H9 (cell line): ENCODE measurements at regions not wholly inside any gene's neighbourhood (a gene's known extent, or its start where the extent isn't known, plus 50 kb on each side); places are given as distances from the start of the nearest gene placed in this dataset.

Source experiments
- DNase-seq: peaks from one replicate; pipeline ENCODE4 v3.0.0-alpha.2; 2017
- H2AFZ ChIP-seq: one replicate; pipeline ENCODE4 v1.6.1; 2013; ENCODE audit warnings: mild to moderate bottlenecking, low read length, control low read depth, moderate library complexity
- H2AK5ac ChIP-seq: 2 replicates; pipeline ENCODE4 v1.6.1; 2013; ENCODE audit warnings: low read length, control low read depth, mixed read lengths; ENCODE audit not compliant: insufficient read length
- H2BK120ac ChIP-seq: one replicate; pipeline ENCODE4 v1.6.1; 2013; ENCODE audit warnings: low read depth, mild to moderate bottlenecking, low read length, control low read depth, inconsistent platforms; ENCODE audit not compliant: poor library complexity, severe bottlenecking
- H2BK12ac ChIP-seq: 2 replicates; pipeline ENCODE4 v1.6.1; 2013; ENCODE audit warnings: low read length, control low read depth, mixed read lengths, low read depth; ENCODE audit not compliant: insufficient read length
- H2BK15ac ChIP-seq: 2 replicates; pipeline ENCODE4 v1.6.1; 2013; ENCODE audit warnings: low read depth, low read length, control low read depth
- H2BK20ac ChIP-seq: one replicate; pipeline ENCODE4 v1.6.1; 2013; ENCODE audit warnings: low read depth, mild to moderate bottlenecking, low read length, control low read depth, inconsistent platforms; ENCODE audit not compliant: poor library complexity, severe bottlenecking
- H2BK5ac ChIP-seq: 2 replicates; pipeline ENCODE4 v1.6.1; 2013; ENCODE audit warnings: low read length, control low read depth, mixed read lengths; ENCODE audit not compliant: insufficient read length
- H3K14ac ChIP-seq: 2 replicates; pipeline ENCODE4 v1.6.1; 2013; ENCODE audit warnings: low read length, control low read depth; ENCODE audit not compliant: insufficient read depth
- H3K18ac ChIP-seq: 2 replicates; pipeline ENCODE4 v1.6.1; 2013; ENCODE audit warnings: low read depth, mild to moderate bottlenecking, mixed read lengths, low read length, control low read depth; ENCODE audit not compliant: insufficient read length
- H3K23ac ChIP-seq: 2 replicates; pipeline ENCODE4 v1.6.1; 2013; ENCODE audit warnings: low read length, control low read depth, mixed read lengths, low read depth; ENCODE audit not compliant: insufficient read length
- H3K23me2 ChIP-seq: 2 replicates; pipeline ENCODE4 v1.6.1; 2013; ENCODE audit warnings: low read depth, mild to moderate bottlenecking, mixed read lengths, low read length, control low read depth; ENCODE audit not compliant: insufficient read length, poor library complexity, severe bottlenecking
- H3K27ac ChIP-seq: 2 replicates; pipeline ENCODE4 v1.5.1; 2013; ENCODE audit warnings: low read length, control low read depth, mixed read lengths, low read depth; ENCODE audit not compliant: insufficient read length
- H3K27me3 ChIP-seq: 2 replicates; pipeline ENCODE4 v1.6.1; 2013; ENCODE audit warnings: low read length, control low read depth, inconsistent platforms; ENCODE audit not compliant: insufficient read depth
- H3K4ac ChIP-seq: 2 replicates; pipeline ENCODE4 v1.6.1; 2013; ENCODE audit warnings: low read depth, mild to moderate bottlenecking, control low read depth, inconsistent platforms, low read length, moderate library complexity
- H3K4me1 ChIP-seq: 2 replicates; pipeline ENCODE4 v1.6.1; 2013; ENCODE audit warnings: low read length, control low read depth, inconsistent platforms; ENCODE audit not compliant: insufficient read depth
- H3K4me2 ChIP-seq: 2 replicates; pipeline ENCODE4 v1.6.1; 2013; ENCODE audit warnings: low read length, control low read depth, mixed read lengths; ENCODE audit not compliant: insufficient read length, insufficient read depth
- H3K56ac ChIP-seq: 2 replicates; pipeline ENCODE4 v1.6.1; 2013; ENCODE audit warnings: low read depth, mild to moderate bottlenecking, mixed read lengths, low read length, control low read depth; ENCODE audit not compliant: insufficient read length
- H3K79me1 ChIP-seq: 2 replicates; pipeline ENCODE4 v1.6.1; 2013; ENCODE audit warnings: low read depth, mild to moderate bottlenecking, moderate library complexity, low read length, control low read depth, inconsistent platforms; ENCODE audit not compliant: insufficient read depth, poor library complexity, severe bottlenecking
- H3K79me2 ChIP-seq: 2 replicates; pipeline ENCODE4 v1.6.1; 2013; ENCODE audit warnings: low read length, control low read depth, inconsistent platforms; ENCODE audit not compliant: insufficient read depth
- H3K9ac ChIP-seq: 2 replicates; pipeline ENCODE4 v1.6.1; 2013; ENCODE audit warnings: low read length, control low read depth, mixed read lengths; ENCODE audit not compliant: insufficient read length; ENCODE audit errors: extremely low read depth
- H3K9me3 ChIP-seq: one replicate; pipeline ENCODE4 v1.6.1; 2013; ENCODE audit warnings: low read depth, low read length, inconsistent platforms; ENCODE audit not compliant: control insufficient read depth
- H3T11ph ChIP-seq: one replicate; pipeline ENCODE4 v1.6.1; 2013; ENCODE audit warnings: mild to moderate bottlenecking, low read length, control low read depth, inconsistent platforms
- H4K20me1 ChIP-seq: one replicate; pipeline ENCODE4 v1.6.1; 2013; ENCODE audit not compliant: control insufficient read depth, insufficient read length, insufficient read depth
- H4K5ac ChIP-seq: 2 replicates; pipeline ENCODE4 v1.6.1; 2013; ENCODE audit warnings: low read depth, mild to moderate bottlenecking, mixed read lengths, low read length, control low read depth; ENCODE audit not compliant: insufficient read length
- H4K8ac ChIP-seq: replicated peaks from 2 replicates; pipeline ENCODE4 v1.6.1; 2013; ENCODE audit warnings: low read length, control low read depth, mixed read lengths, low read depth; ENCODE audit not compliant: insufficient read length
- H4K91ac ChIP-seq: 2 replicates; pipeline ENCODE4 v1.6.1; 2013; ENCODE audit warnings: low read depth, mild to moderate bottlenecking, moderate library complexity, mixed read lengths, low read length, control low read depth; ENCODE audit not compliant: insufficient read length
- H3K27ac Mint-ChIP-seq, 3 experiments: 2 replicates in 2 of 3; 3 replicates in 1 of 3; pipeline ENCODE4 v1.8.0; 2020 to 2021; ENCODE audit warnings: mixed read lengths in 3 of 3, mild to moderate bottlenecking in 1 of 3, moderate library complexity in 1 of 3
- H3K27me3 Mint-ChIP-seq: 2 replicates; pipeline ENCODE4 v1.8.0; 2021; ENCODE audit warnings: low read depth, mild to moderate bottlenecking, moderate library complexity, mixed read lengths
- H3K36me3 Mint-ChIP-seq, 3 experiments: 2 replicates in 2 of 3; 3 replicates in 1 of 3; pipeline ENCODE4 v1.8.0; 2020 to 2021; ENCODE audit warnings: low read depth in 3 of 3, mixed read lengths in 3 of 3; ENCODE audit not compliant: insufficient read depth in 1 of 3
- H3K4me1 Mint-ChIP-seq, 2 experiments: 2 replicates each; pipeline ENCODE4 v1.8.0; 2020; ENCODE audit warnings: mixed read lengths in 2 of 2
- H3K4me3 Mint-ChIP-seq, 2 experiments: 2 replicates in 1 of 2; 3 replicates in 1 of 2; pipeline ENCODE4 v1.8.0; 2020 to 2021; ENCODE audit warnings: mild to moderate bottlenecking in 2 of 2, mixed read lengths in 2 of 2, moderate library complexity in 1 of 2
- H3K9me3 Mint-ChIP-seq, 2 experiments: 2 replicates in 1 of 2; 3 replicates in 1 of 2; pipeline ENCODE4 v1.8.0; 2020; ENCODE audit warnings: mild to moderate bottlenecking in 2 of 2, mixed read lengths in 2 of 2, moderate library complexity in 1 of 2
- WGBS: extraction: QIAGEN DNeasy Blood & Tissue Kit; methylation state at CpG from one replicate; pipeline ENCODE4 v1.1.7; 2013; ENCODE audit warnings: missing lambda C conversion rate, low lambda C conversion rate, mixed read lengths; ENCODE audit not compliant: insufficient read length; ENCODE audit errors: extremely low coverage; 5-methylcytosine and 5-hydroxymethylcytosine counted together
- TF ChIP-seq, protein P1 (sequence below): fragments of 200-600 bp; sonication (generic); conservative IDR thresholded peaks from 3 replicates; pipeline ENCODE4 v1.8.0; 2021; ENCODE audit warnings: antibody characterized with exemption, mild to moderate bottlenecking

DNA sequence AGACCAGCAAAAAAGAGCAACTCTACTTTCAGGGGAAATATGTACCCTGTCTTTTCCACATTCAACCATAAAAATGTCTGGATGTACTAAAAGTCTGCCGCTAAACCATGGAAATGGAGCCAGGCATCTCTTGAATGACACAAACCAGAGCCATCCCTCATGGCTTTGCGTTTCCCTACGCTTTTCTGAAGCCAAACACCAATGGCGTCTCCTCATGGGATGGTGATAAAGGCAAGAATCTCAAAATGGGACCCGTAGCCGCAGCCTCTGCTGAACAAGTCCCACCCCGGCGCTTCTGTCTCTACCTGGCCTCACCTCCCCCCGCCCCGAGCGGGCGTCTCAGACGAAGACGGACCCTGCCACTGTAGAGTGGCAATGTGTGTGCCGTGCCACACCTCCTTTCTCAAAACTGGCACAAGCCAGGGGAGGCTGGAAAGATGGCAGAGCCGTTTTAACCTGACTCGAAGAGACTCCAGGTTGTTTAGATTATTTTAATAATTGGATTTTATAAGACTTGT lies 80.3 kb upstream of the AFDN start:
- no peaks in the 10 kb centered on the region for H3K79me1 ChIP-seq
- H3K56ac ChIP-seq, result no peak overlapping the region
- TF ChIP-seq, protein P1, sequence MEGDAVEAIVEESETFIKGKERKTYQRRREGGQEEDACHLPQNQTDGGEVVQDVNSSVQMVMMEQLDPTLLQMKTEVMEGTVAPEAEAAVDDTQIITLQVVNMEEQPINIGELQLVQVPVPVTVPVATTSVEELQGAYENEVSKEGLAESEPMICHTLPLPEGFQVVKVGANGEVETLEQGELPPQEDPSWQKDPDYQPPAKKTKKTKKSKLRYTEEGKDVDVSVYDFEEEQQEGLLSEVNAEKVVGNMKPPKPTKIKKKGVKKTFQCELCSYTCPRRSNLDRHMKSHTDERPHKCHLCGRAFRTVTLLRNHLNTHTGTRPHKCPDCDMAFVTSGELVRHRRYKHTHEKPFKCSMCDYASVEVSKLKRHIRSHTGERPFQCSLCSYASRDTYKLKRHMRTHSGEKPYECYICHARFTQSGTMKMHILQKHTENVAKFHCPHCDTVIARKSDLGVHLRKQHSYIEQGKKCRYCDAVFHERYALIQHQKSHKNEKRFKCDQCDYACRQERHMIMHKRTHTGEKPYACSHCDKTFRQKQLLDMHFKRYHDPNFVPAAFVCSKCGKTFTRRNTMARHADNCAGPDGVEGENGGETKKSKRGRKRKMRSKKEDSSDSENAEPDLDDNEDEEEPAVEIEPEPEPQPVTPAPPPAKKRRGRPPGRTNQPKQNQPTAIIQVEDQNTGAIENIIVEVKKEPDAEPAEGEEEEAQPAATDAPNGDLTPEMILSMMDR, result no peak
- Mint-ChIP-seq H3K27ac (no peak overlapping the region), H3K9me3 (no peaks in the 10 kb centered on the region; a peak in 1 of 5 replicates), H3K36me3 (peaks cover 0 to 2% (median 0%) of the 10 kb centered on the region in 3 experiments; a peak in 1 of 7 replicates), H3K4me3 (no peak overlapping the region), H3K27me3 (peaks cover 2% of the 10 kb centered on the region; the same call in 1 of the 2 replicates), H3K4me1 (peaks cover 9 to 20% of the 10 kb centered on the region in 2 experiments)
- H4K8ac ChIP-seq, result no peak overlapping the region
- H3K79me2 ChIP-seq, result no peaks in the 10 kb centered on the region
- H4K20me1 ChIP-seq, result no peaks in the 10 kb centered on the region
- no peak overlapping the region for H3K18ac ChIP-seq
- H2AK5ac ChIP-seq, result no peak overlapping the region
- no CpG with 5 or more reads among the region's 17 CpGs for WGBS
- H2BK20ac ChIP-seq, result no peak overlapping the region
- no peak for DNase-seq
- no peak overlapping the region for H2BK5ac ChIP-seq
- H4K5ac ChIP-seq, result no peak overlapping the region
- H2BK120ac ChIP-seq, result no peak overlapping the region
- no peak overlapping the region for H3K4ac ChIP-seq
- H3K4me2 ChIP-seq, result no peak overlapping the region
- H2BK15ac ChIP-seq, result no peak overlapping the region
- no peaks in the 10 kb centered on the region for H3K27me3 ChIP-seq
- H2BK12ac ChIP-seq, result no peak overlapping the region
- H2AFZ ChIP-seq, result no peak overlapping the region
- H3K14ac ChIP-seq, result no peak overlapping the region
- no peak overlapping the region for H4K91ac ChIP-seq
- H3K4me1 ChIP-seq, result 0 out of 2 replicates have a peak, but pooled peaks cover 4% of the 10 kb centered on the region
- no peaks in the 10 kb centered on the region for H3K23me2 ChIP-seq
- no peak overlapping the region for H3T11ph ChIP-seq
- no peak overlapping the region for H3K23ac ChIP-seq
- no peak overlapping the region for H3K9ac ChIP-seq
- H3K27ac ChIP-seq, result no peak overlapping the region
- no peaks in the 10 kb centered on the region for H3K9me3 ChIP-seq
